ENCODE measurements at regions not wholly inside any gene's neighbourhood (a gene's known extent, or its start where the extent isn't known, plus 50 kb on each side); places are given as distances from the start of the nearest gene placed in this dataset.
A peak's percentile ranks its signal among the peaks of the same experiment; 100 is the strongest.
"Not testable (repeated sequence)": the region's sequence is repeated elsewhere in the genome, so short reads cannot be mapped to it uniquely, and the experiment has no call there.

DNA sequence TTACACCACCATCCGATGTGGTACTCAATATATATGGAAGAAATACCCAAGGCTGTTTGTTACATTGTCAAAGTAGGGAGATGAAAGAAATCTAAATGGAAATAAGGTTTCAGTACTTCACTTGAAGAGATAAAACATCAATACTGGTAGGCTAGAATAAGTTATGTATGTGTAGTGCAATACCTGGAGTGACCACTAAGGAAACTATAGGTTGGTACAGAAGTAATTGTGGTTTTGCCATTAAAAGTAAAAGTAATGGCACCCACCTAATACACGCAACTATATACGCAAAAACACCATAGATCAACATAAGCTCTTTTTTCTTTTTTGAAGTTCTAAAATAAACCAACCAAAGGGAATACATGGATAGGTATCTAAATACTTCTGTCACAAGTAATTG lies 143.2 kb upstream of the KYNU start:
- no peak for DNase-seq (ENCODE audit: low read depth in 1 of 2, low spot score in 1 of 2)
- no peak overlapping the region for H3K4me3 ChIP-seq (replicated peaks; ENCODE audit: insufficient read depth, low read length)
- H3K27me3 ChIP-seq (ENCODE audit: insufficient read depth, poor library complexity, severe bottlenecking): no peaks in the 10 kb centered on the region
- no peak overlapping the region for H3K27ac ChIP-seq (replicated peaks)
- TF ChIP-seq CTCF (IDR thresholded peaks at IDR 0.05; ENCODE audit: insufficient read depth, low read length): peak; percentile 20
- TF ChIP-seq POLR2AphosphoS5 (IDR thresholded peaks at IDR 0.05; ENCODE audit: low read depth): no peak

GRCh38 chr2:142729814-142730213 lies 147.7 kb upstream of the KYNU start:
- H3K27ac ChIP-seq (replicated peaks); H3K27me3 ChIP-seq (ENCODE audit: insufficient read depth, poor library complexity, severe bottlenecking); H3K4me3 ChIP-seq (replicated peaks; ENCODE audit: insufficient read depth, low read length); DNase-seq (ENCODE audit: low read depth in 1 of 2, low spot score in 1 of 2): not testable (repeated sequence)

DNA sequence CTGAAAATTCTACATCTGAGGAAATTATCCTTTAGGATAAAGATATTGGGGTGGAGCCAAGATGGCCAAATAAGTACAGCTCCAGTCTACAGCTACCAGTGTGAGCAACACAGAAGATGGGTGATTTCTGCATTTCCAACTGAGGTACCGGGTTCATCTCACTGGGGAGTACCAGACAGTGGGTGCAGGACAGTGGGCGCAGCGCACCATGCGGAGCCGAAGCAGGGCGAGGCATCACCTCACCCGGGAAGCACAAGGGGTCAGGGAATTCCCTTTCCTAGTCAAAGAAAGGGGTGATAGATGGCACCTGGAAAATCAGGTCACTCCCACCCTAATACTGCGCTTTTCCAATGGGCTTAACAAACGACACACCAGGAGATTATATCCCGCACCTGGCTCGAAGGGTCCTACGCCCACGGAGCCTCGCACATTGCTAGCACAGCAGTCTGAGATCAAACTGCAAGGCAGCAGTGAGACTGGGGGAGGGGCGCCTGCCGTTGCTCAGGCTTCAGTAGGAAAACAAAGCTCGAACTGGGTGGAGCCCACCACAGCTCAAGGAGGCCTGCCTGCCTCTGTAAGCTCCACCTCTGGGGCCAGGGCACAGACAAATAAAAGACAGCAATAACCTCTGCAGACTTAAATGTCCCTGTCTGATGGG lies 149.5 kb upstream of the KYNU start:
- not testable (repeated sequence) for DNase-seq (ENCODE audit: low read depth in 1 of 2, low spot score in 1 of 2); H3K27me3 ChIP-seq (ENCODE audit: insufficient read depth, poor library complexity, severe bottlenecking); H3K4me3 ChIP-seq (replicated peaks; ENCODE audit: insufficient read depth, low read length); H3K27ac ChIP-seq (replicated peaks)

GRCh38 chr2:142725386-142725785 lies 152.1 kb upstream of the KYNU start:
- Histone ChIP-seq H3K27ac (replicated peaks) (no peak overlapping the region), H3K4me3 (replicated peaks; ENCODE audit: insufficient read depth, low read length) (no peak overlapping the region), H3K27me3 (ENCODE audit: insufficient read depth, poor library complexity, severe bottlenecking) (no peaks in the 10 kb centered on the region)
- TF ChIP-seq POLR2AphosphoS5 (IDR thresholded peaks at IDR 0.05; ENCODE audit: low read depth) (no peak), GABPA (IDR thresholded peaks at IDR 0.05; ENCODE audit: low read depth) (no peak), SPI1 (IDR thresholded peaks at IDR 0.05; ENCODE audit: borderline replicate concordance, low read depth) (no peak), REST (IDR thresholded peaks at IDR 0.05; ENCODE audit: insufficient replicate concordance, low read depth) (no peak), CTCF (IDR thresholded peaks at IDR 0.05; ENCODE audit: insufficient read depth, low read length) (no peak)
- DNase-seq (ENCODE audit: low read depth in 1 of 2, low spot score in 1 of 2): no peak

DNA sequence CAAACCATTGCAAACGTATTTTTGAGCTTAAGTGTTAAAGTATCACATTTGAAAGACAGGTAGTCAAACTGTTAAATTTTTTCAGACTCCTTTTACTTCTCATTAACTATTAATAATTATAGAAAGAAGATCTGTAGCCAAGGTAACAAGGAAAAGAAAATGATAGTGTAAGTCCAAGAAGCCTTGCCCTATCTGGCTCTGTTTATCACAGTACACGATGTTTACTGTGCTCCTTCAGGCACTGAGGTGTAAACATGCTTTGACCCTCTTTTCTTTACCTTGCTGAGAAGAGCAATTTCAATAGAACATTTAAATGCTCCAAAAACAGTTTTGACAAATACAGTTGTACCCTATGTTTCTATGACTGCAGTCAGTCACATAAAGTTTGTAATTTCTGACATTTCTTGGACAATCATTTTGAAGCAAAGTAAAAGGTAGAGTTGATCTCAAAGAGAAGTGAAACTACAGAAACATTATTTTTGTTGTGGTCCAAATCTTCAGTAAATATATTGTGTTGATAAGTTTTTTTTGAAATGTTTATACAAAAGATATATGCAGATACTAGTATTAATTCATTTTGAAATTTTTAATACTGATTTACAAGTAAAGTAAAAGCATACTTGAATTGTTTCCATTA lies 152.6 kb upstream of the KYNU start:
- TF ChIP-seq POLR2AphosphoS5 (IDR thresholded peaks at IDR 0.05; ENCODE audit: low read depth): no peak
- TF ChIP-seq SPI1 (IDR thresholded peaks at IDR 0.05; ENCODE audit: borderline replicate concordance, low read depth): no peak
- no peak for TF ChIP-seq REST (IDR thresholded peaks at IDR 0.05; ENCODE audit: insufficient replicate concordance, low read depth)
- no peak for TF ChIP-seq GABPA (IDR thresholded peaks at IDR 0.05; ENCODE audit: low read depth)
- no peak for TF ChIP-seq CTCF (IDR thresholded peaks at IDR 0.05; ENCODE audit: insufficient read depth, low read length)
- Histone ChIP-seq H3K4me3 (replicated peaks; ENCODE audit: insufficient read depth, low read length) (no peak overlapping the region), H3K27ac (replicated peaks) (no peak overlapping the region), H3K27me3 (ENCODE audit: insufficient read depth, poor library complexity, severe bottlenecking) (no peaks in the 10 kb centered on the region)
- DNase-seq (ENCODE audit: low read depth in 1 of 2, low spot score in 1 of 2): no peak

Measured in HL-60 (cell line).